ENCODE measurements at regions not wholly inside any gene's neighbourhood (a gene's known extent, or its start where the extent isn't known, plus 50 kb on each side); places are given as distances from the start of the nearest gene placed in this dataset.

DNA sequence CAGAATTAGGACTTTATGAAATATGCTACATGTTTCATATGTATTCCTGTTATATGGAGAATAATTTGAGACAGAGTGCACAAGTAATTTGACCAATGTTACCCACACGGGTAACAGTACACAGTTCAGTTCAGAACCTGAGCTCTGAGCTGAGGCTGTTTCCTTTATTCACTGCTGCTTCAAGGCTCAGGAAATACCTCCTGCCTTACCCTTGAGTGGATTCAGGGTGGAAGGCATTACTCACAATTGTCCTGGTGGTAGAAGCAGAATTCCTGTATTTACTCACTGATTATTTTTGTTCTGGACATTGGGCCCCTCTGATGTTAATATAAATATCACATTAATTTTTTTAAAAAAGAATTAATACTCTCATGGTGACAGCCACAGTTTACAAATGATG, 73.5 kb upstream of the CAMK2D start (continued):
- TF ChIP-seq, protein P1, sequence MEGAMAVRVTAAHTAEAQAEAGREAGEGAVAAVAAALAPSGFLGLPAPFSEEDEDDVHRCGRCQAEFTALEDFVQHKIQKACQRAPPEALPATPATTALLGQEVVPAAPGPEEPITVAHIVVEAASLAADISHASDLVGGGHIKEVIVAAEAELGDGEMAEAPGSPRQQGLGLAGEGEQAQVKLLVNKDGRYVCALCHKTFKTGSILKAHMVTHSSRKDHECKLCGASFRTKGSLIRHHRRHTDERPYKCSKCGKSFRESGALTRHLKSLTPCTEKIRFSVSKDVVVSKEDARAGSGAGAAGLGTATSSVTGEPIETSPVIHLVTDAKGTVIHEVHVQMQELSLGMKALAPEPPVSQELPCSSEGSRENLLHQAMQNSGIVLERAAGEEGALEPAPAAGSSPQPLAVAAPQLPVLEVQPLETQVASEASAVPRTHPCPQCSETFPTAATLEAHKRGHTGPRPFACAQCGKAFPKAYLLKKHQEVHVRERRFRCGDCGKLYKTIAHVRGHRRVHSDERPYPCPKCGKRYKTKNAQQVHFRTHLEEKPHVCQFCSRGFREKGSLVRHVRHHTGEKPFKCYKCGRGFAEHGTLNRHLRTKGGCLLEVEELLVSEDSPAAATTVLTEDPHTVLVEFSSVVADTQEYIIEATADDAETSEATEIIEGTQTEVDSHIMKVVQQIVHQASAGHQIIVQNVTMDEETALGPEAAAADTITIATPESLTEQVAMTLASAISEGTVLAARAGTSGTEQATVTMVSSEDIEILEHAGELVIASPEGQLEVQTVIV (IDR thresholded peaks at IDR 0.05; ENCODE audit: borderline replicate concordance, partially characterized antibody): no peak
- no peak for TF ChIP-seq EED (IDR thresholded peaks at IDR 0.05; ENCODE audit: low read depth)

DNA sequence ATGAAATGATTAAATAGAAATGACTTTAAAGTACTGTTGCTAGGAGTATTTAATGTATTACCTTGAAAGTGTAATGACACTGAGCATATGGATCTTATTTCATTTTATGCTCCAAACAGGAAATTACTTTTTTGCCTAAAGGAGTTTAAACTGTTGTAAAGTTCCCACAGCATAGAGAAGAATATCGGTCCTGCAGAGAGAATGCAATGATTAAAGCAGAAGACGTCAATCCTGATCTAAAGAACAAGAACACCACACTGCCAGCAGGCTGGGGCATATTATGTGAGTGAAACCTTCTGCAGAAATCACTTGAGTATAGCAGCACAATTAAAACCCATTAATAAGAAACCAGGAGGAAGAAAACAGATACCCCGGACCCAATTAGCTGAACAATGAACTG, 72.8 kb upstream of the CAMK2D start:
- no peak for DNase-seq (ENCODE audit: low read depth, low spot score)
- no TSS peak for BruUV-seq (replicated peaks)

More for the DNA sequence above, 72.8 kb upstream of the CAMK2D start:
- TF ChIP-seq WRNIP1 (IDR thresholded peaks at IDR 0.05; ENCODE audit: borderline replicate concordance, low read depth, low read length): no peak
- no peak for TF ChIP-seq TBL1XR1 (IDR thresholded peaks at IDR 0.05; ENCODE audit: low read depth, low read length)
- no peak for TF ChIP-seq NRF1 (conservative IDR thresholded peaks at IDR 0.05; ENCODE audit: low read depth, low read length)
- H3K9me3 ChIP-seq (replicated peaks; ENCODE audit: control insufficient read depth, insufficient read depth, low read length): peaks cover 5% of the 10 kb centered on the region
- peaks cover 19% of the 10 kb centered on the region for H3K4me1 ChIP-seq (ENCODE audit: control insufficient read depth, insufficient read depth, low read length)
- H3K79me2 ChIP-seq (ENCODE audit: control insufficient read depth, insufficient read depth, low read length): no peaks in the 10 kb centered on the region
- 96% methylated on average over 3 of the region's 3 CpGs for WGBS (ENCODE audit: insufficient coverage, insufficient replicate concordance, low lambda C conversion rate, missing lambda C conversion rate)
- H3K9ac ChIP-seq (ENCODE audit: control insufficient read depth, insufficient read depth, low read length): no peak overlapping the region
- H4K20me1 ChIP-seq (ENCODE audit: control insufficient read depth, insufficient read depth): no peaks in the 10 kb centered on the region
- ChIA-PET POLR2A (interaction anchor here (1.3 to 1.9 kb wide), 3 partner anchors 9 to 52 kb away, joined by 4 to 7 read pairs (median 4); no protein-coding TSS in a partner anchor), CTCF (interaction anchor here (0.9 to 1.3 kb wide), 4 partner anchors 8 to 236 kb away, joined by 3 to 5 read pairs (median 3); no protein-coding TSS in a partner anchor), SMC1A (ENCODE audit: uncharacterized antibody, unreplicated experiment) (interaction anchor here (0.6 to 8.9 kb wide), 6 partner anchors 9 to 273 kb away, joined by 3 to 150 read pairs (median 5); no protein-coding TSS in a partner anchor), RAD21 (ENCODE audit: unreplicated experiment) (interaction anchor here (1.2 to 7.0 kb wide), 3 partner anchors 9 to 11 kb away, joined by 4 to 84 read pairs (median 5); no protein-coding TSS in a partner anchor)
- H3K4me3 ChIP-seq: no peak overlapping the region
- H3K36me3 ChIP-seq (ENCODE audit: control insufficient read depth in 2 of 2, insufficient read depth in 2 of 2, low read length in 1 of 2): no peaks in the 10 kb centered on the region
- FAIRE-seq: no peak
- H3K4me2 ChIP-seq (ENCODE audit: control insufficient read depth, insufficient read depth): no peak overlapping the region
- H3K27me3 ChIP-seq (replicated peaks in 1 of 2; ENCODE audit: control insufficient read depth in 2 of 2, insufficient read depth in 2 of 2, low read length in 1 of 2): no peaks in the 10 kb centered on the region
- intact Hi-C loops (cut with micrococcal nuclease; ENCODE audit: unreplicated experiment): loop anchor here (10.0 kb wide), 1 partner anchor 771 kb away; no protein-coding TSS in a partner anchor
- no peak overlapping the region for H3K27ac ChIP-seq (ENCODE audit: control insufficient read depth, insufficient read depth)
- in situ Hi-C loops (cut with MboI): no loop called here
- no peak for ATAC-seq
- no peak overlapping the region for H2AFZ ChIP-seq (ENCODE audit: control insufficient read depth, low read depth, low read length)
